Keratinocyte (primary cell): ENCODE measurements at regions not wholly inside any gene's neighbourhood (a gene's known extent, or its start where the extent isn't known, plus 50 kb on each side); places are given as distances from the start of the nearest gene placed in this dataset.

Experiments
- EZH2 ChIP-seq: IDR thresholded peaks from one replicate; pipeline ENCODE4 v1.6.1; 2012; ENCODE audit warnings: inconsistent platforms, mild to moderate bottlenecking, low read length, moderate library complexity
- TF ChIP-seq, protein P1 (sequence below), 3 experiments: IDR thresholded peaks in 1 of 3; conservative IDR thresholded peaks in 1 of 3; optimal IDR thresholded peaks in 1 of 3; 2 replicates in 2 of 3; 3 replicates in 1 of 3; pipeline versions ENCODE3 to v1.5.1; 2011; ENCODE audit warnings: low read length in 3 of 3, mild to moderate bottlenecking in 3 of 3, moderate library complexity in 2 of 3, control low read depth in 1 of 3, inconsistent platforms in 1 of 3; ENCODE audit not compliant: insufficient read depth in 2 of 3; ENCODE audit errors: extremely low read depth in 1 of 3

DNA sequence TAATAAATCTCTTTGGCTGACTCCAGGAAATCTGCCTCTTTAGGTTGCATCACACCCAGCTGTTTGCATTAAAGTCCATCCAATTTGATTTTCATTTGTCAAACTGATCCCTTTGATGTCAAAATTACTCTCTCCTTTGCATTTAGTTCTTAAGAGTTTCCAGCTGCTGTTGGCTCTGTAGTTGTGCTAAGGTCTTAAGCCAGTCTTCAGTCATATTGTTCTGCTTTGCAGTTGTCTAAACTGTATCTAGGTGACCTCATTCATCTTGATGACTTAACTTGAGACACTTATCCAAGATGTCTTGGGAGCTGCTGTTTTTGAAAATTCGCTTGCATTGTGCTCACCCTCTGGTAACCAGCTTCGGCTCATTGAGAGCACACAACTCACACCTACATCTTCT lies 386.9 kb upstream of the TLE4 start:
- TF ChIP-seq, protein P1, sequence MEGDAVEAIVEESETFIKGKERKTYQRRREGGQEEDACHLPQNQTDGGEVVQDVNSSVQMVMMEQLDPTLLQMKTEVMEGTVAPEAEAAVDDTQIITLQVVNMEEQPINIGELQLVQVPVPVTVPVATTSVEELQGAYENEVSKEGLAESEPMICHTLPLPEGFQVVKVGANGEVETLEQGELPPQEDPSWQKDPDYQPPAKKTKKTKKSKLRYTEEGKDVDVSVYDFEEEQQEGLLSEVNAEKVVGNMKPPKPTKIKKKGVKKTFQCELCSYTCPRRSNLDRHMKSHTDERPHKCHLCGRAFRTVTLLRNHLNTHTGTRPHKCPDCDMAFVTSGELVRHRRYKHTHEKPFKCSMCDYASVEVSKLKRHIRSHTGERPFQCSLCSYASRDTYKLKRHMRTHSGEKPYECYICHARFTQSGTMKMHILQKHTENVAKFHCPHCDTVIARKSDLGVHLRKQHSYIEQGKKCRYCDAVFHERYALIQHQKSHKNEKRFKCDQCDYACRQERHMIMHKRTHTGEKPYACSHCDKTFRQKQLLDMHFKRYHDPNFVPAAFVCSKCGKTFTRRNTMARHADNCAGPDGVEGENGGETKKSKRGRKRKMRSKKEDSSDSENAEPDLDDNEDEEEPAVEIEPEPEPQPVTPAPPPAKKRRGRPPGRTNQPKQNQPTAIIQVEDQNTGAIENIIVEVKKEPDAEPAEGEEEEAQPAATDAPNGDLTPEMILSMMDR (optimal IDR thresholded peaks at IDR 0.05 in 1 of 3, IDR thresholded peaks at IDR 0.05 in 1 of 3, conservative IDR thresholded peaks at IDR 0.05 in 1 of 3; ENCODE audit: extremely low read depth in 1 of 3, insufficient read depth in 2 of 3, low read length in 3 of 3): no peak
- no peak for TF ChIP-seq EZH2
